OCI-LY7 (cell line): ENCODE measurements at regions not wholly inside any gene's neighbourhood (a gene's known extent, or its start where the extent isn't known, plus 50 kb on each side); places are given as distances from the start of the nearest gene placed in this dataset.

Experiments used
- BruUV-seq: library from RNA; stranded (reverse); fragments of 400-500 nt; replicated peaks from 2 replicates; lab custom pipeline; 2021; lab: Mats Ljungman, UMichigan
- CTCF ChIA-PET: fragments of 300-600 bp; sonication (Branson Sonifier 250); formaldehyde crosslinking; loops from one replicate; lab custom pipeline; 2022; ENCODE audit warnings: antibody characterized with exemption; ENCODE audit not compliant: unreplicated experiment; lab: Charles Lee
- POLR2A ChIA-PET: fragments of 300-600 bp; sonication (Branson Sonifier 250); formaldehyde crosslinking; loops from one replicate; lab custom pipeline; 2022; ENCODE audit warnings: antibody characterized with exemption; lab: Charles Lee
- DNase-seq: peaks from one replicate; pipeline ENCODE4 v3.0.0-alpha.2; 2015; ENCODE audit warnings: low spot score
- H2AFZ ChIP-seq: fragments of 200-600 bp; sonication (generic), shearing (Covaris generic); 2 replicates; pipeline ENCODE4 v1.6.1; 2014; ENCODE audit warnings: mild to moderate bottlenecking, antibody characterized with exemption, low read length, moderate library complexity
- H3K27ac ChIP-seq: fragments of 200-600 bp; sonication (generic); 2 replicates; pipeline ENCODE4 v1.5.1; 2014; ENCODE audit warnings: mixed run types, low read depth, mild to moderate bottlenecking, moderate library complexity, low read length, inconsistent platforms; ENCODE audit not compliant: poor library complexity, severe bottlenecking
- H3K36me3 ChIP-seq: fragments of 200-600 bp; sonication (generic); 2 replicates; pipeline ENCODE4 v1.6.1; 2014; ENCODE audit warnings: mild to moderate bottlenecking, antibody characterized with exemption, low read length, moderate library complexity, mixed read lengths; ENCODE audit not compliant: insufficient read depth
- H3K4me1 ChIP-seq: fragments of 200-600 bp; sonication (generic); 2 replicates; pipeline ENCODE4 v1.5.1; 2014; ENCODE audit warnings: mild to moderate bottlenecking, low read length; ENCODE audit not compliant: insufficient read depth, poor library complexity, severe bottlenecking
- H3K4me2 ChIP-seq: fragments of 200-600 bp; sonication (generic); 2 replicates; pipeline ENCODE4 v1.6.1; 2014; ENCODE audit warnings: mild to moderate bottlenecking, low read length
- H3K4me3 ChIP-seq: fragments of 200-600 bp; sonication (generic); 2 replicates; pipeline ENCODE4 v1.5.1; 2014; ENCODE audit warnings: mild to moderate bottlenecking, low read depth, low read length; ENCODE audit not compliant: poor library complexity, severe bottlenecking
- H3K79me2 ChIP-seq: fragments of 200-600 bp; sonication (generic); 2 replicates; pipeline ENCODE4 v1.6.1; 2016; ENCODE audit warnings: low read depth, mild to moderate bottlenecking, low read length, moderate library complexity, mixed read lengths; ENCODE audit not compliant: insufficient read depth
- H3K9me2 ChIP-seq: fragments of 200-600 bp; sonication (generic); 2 replicates; pipeline ENCODE4 v1.6.1; 2016; ENCODE audit warnings: mild to moderate bottlenecking, low read length, mixed read lengths; ENCODE audit not compliant: insufficient read depth
- H3K9me3 ChIP-seq: fragments of 200-600 bp; sonication (generic); 2 replicates; pipeline ENCODE4 v1.6.1; 2014; ENCODE audit warnings: mild to moderate bottlenecking, mixed run types, low read length, mixed read lengths
- H4K20me1 ChIP-seq: fragments of 200-600 bp; sonication (generic); 2 replicates; pipeline ENCODE4 v1.6.1; 2014; ENCODE audit warnings: mild to moderate bottlenecking, antibody characterized with exemption, low read length, moderate library complexity, mixed read lengths; ENCODE audit not compliant: insufficient read depth
- CTCF ChIP-seq: fragments of 200-600 bp; sonication (generic); conservative IDR thresholded peaks from 2 replicates; pipeline ENCODE4 v1.5.1; 2014; ENCODE audit warnings: mild to moderate bottlenecking, antibody characterized with exemption, low read length, moderate library complexity, mixed read lengths
- EZH2phosphoT487 ChIP-seq: fragments of 200-600 bp; sonication (generic); IDR thresholded peaks from 2 replicates; pipeline ENCODE4 v1.6.1; 2018; ENCODE audit warnings: low read depth, borderline replicate concordance, mild to moderate bottlenecking, mixed run types, antibody characterized with exemption, low read length, moderate library complexity, mixed read lengths
- intact Hi-C: fragments of 100-400 bp; cut with micrococcal nuclease; formaldehyde crosslinking; loops from one replicate; pipeline ENCODE4 v1.10.0; 2022; ENCODE audit not compliant: unreplicated experiment

DNA sequence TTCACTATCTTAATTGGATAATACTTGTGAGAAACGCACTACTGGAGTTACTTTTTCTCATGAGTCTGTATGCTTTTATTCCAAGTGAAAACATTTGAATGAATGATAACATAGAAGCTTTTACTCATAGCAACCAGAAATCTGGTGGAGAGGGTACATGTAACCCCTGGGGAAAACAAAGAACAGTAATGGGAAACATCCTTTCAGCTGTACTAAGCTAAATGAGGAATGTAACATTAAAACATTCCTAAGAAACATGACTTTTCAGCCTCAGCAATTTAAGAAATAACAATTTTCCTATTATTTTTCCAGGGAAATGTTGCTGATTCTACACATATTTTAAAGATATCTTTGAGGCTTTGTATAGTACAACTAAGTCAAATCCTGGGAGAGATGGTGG lies 97.2 kb upstream of the CEP126 start:
- intact Hi-C loops: no loop called here
- Histone ChIP-seq H4K20me1 (no peaks in the 10 kb centered on the region), H3K27ac (no peak overlapping the region), H3K4me3 (no peak overlapping the region), H3K9me3 (no peaks in the 10 kb centered on the region), H3K79me2 (no peaks in the 10 kb centered on the region), H3K4me1 (no peaks in the 10 kb centered on the region), H3K36me3 (no peaks in the 10 kb centered on the region), H2AFZ (no peak overlapping the region), H3K4me2 (no peak overlapping the region), H3K9me2 (no peaks in the 10 kb centered on the region)
- BruUV-seq: no TSS peak
- DNase-seq: no peak
- ChIA-PET CTCF (no interaction called here), POLR2A (interaction anchor here (0.7 kb wide), 1 partner anchor 1356 kb away, joined by 3 read pairs; no protein-coding TSS in a partner anchor)
- TF ChIP-seq EZH2phosphoT487 (no peak), CTCF (no peak)

DNA sequence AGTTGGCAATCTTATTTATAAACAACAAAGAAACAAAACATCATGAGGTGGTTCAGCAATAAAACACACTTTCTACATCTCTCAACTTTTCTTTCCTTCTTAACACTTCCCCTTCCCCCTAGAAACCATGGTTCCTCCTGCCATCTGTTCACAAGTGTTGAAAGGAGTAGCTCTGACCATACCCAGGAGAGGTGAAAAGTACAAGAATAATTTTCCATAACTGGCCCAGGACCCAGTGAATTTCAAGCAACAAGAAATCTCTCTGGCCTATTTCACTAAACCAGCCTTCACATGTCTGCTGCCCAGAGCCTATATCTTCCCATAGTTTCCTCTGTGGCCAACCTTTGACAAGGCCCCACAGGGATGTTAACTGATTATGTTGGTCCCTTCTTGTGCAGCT lies 98.2 kb upstream of the CEP126 start:
- no peak overlapping the region for H3K4me2 ChIP-seq
- ChIA-PET CTCF (no interaction called here), POLR2A (no interaction called here)
- DNase-seq: no peak
- no peak for TF ChIP-seq CTCF
- no peak for TF ChIP-seq EZH2phosphoT487
- H4K20me1 ChIP-seq: no peaks in the 10 kb centered on the region
- no peaks in the 10 kb centered on the region for H3K36me3 ChIP-seq
- no TSS peak for BruUV-seq
- no peak overlapping the region for H3K4me3 ChIP-seq
- no peaks in the 10 kb centered on the region for H3K9me2 ChIP-seq
- intact Hi-C loops: no loop called here
- no peaks in the 10 kb centered on the region for H3K4me1 ChIP-seq
- H3K79me2 ChIP-seq: no peaks in the 10 kb centered on the region
- no peak overlapping the region for H2AFZ ChIP-seq
- H3K27ac ChIP-seq: no peak overlapping the region
- H3K9me3 ChIP-seq: no peaks in the 10 kb centered on the region

DNA sequence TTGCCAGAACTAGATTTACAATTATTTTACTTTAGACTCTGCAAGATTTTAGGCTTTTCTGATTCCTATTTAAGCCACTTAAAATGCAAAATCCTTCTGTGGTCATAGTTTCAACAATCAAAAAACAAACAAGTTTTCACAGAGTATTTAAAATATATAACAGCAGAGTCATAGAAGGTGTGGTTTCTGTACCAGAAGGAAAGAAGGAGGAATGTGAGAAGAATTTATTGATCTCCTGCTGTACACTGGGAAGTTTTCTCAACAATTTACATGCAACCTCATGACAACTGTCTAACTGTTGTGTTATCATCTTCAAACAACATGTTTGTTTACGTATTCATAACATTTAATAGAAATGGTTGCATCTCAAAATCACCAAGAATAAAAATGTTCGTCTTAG lies 102.3 kb upstream of the CEP126 start:
- no peaks in the 10 kb centered on the region for H3K4me1 ChIP-seq

More for the DNA sequence above, 102.3 kb upstream of the CEP126 start:
- CTCF ChIA-PET: no interaction called here
- Histone ChIP-seq H4K20me1 (no peaks in the 10 kb centered on the region), H2AFZ (no peak overlapping the region), H3K4me2 (no peak overlapping the region), H3K36me3 (no peaks in the 10 kb centered on the region), H3K27ac (no peak overlapping the region), H3K79me2 (no peaks in the 10 kb centered on the region), H3K9me2 (no peaks in the 10 kb centered on the region), H3K4me3 (no peak overlapping the region), H3K9me3 (no peaks in the 10 kb centered on the region)
- DNase-seq: no peak
- POLR2A ChIA-PET: no interaction called here
- BruUV-seq: no TSS peak
- intact Hi-C loops: no loop called here
- TF ChIP-seq EZH2phosphoT487 (no peak), CTCF (no peak)
